ENCODE measurements at regions not wholly inside any gene's neighbourhood (a gene's known extent, or its start where the extent isn't known, plus 50 kb on each side); places are given as distances from the start of the nearest gene placed in this dataset.

GRCh38 chr2:181268174-181268867, 188.9 kb upstream of the ITGA4 start:
- TF ChIP-seq CTCF (conservative IDR thresholded peaks at IDR 0.05) (no peak), EZH2 (IDR thresholded peaks at IDR 0.05; ENCODE audit: low read depth) (no peak)
